ENCODE measurements at regions not wholly inside any gene's neighbourhood (a gene's known extent, or its start where the extent isn't known, plus 50 kb on each side); places are given as distances from the start of the nearest gene placed in this dataset.

GRCh38 chr1:19009126-19009881, 52.8 kb upstream of the IFFO2 start:
- H3K4me1 Mint-ChIP-seq (ENCODE audit: unreplicated experiment) = peaks cover 32% of the 10 kb centered on the region
- H3K4me3 Mint-ChIP-seq (ENCODE audit: unreplicated experiment) = no peak overlapping the region
- peak; percentile 59 for DNase-seq (ENCODE audit: extremely low spot score, unreplicated experiment)
- H3K27me3 Mint-ChIP-seq (ENCODE audit: unreplicated experiment) = no peaks in the 10 kb centered on the region
- H3K9me3 Mint-ChIP-seq (ENCODE audit: unreplicated experiment) = no peaks in the 10 kb centered on the region
- H3K36me3 Mint-ChIP-seq (ENCODE audit: unreplicated experiment) = no peaks in the 10 kb centered on the region
- H3K27ac Mint-ChIP-seq (ENCODE audit: unreplicated experiment) = no peak overlapping the region
- TF ChIP-seq, protein P1, sequence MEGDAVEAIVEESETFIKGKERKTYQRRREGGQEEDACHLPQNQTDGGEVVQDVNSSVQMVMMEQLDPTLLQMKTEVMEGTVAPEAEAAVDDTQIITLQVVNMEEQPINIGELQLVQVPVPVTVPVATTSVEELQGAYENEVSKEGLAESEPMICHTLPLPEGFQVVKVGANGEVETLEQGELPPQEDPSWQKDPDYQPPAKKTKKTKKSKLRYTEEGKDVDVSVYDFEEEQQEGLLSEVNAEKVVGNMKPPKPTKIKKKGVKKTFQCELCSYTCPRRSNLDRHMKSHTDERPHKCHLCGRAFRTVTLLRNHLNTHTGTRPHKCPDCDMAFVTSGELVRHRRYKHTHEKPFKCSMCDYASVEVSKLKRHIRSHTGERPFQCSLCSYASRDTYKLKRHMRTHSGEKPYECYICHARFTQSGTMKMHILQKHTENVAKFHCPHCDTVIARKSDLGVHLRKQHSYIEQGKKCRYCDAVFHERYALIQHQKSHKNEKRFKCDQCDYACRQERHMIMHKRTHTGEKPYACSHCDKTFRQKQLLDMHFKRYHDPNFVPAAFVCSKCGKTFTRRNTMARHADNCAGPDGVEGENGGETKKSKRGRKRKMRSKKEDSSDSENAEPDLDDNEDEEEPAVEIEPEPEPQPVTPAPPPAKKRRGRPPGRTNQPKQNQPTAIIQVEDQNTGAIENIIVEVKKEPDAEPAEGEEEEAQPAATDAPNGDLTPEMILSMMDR (IDR thresholded peaks at IDR 0.05) = no peak

DNA sequence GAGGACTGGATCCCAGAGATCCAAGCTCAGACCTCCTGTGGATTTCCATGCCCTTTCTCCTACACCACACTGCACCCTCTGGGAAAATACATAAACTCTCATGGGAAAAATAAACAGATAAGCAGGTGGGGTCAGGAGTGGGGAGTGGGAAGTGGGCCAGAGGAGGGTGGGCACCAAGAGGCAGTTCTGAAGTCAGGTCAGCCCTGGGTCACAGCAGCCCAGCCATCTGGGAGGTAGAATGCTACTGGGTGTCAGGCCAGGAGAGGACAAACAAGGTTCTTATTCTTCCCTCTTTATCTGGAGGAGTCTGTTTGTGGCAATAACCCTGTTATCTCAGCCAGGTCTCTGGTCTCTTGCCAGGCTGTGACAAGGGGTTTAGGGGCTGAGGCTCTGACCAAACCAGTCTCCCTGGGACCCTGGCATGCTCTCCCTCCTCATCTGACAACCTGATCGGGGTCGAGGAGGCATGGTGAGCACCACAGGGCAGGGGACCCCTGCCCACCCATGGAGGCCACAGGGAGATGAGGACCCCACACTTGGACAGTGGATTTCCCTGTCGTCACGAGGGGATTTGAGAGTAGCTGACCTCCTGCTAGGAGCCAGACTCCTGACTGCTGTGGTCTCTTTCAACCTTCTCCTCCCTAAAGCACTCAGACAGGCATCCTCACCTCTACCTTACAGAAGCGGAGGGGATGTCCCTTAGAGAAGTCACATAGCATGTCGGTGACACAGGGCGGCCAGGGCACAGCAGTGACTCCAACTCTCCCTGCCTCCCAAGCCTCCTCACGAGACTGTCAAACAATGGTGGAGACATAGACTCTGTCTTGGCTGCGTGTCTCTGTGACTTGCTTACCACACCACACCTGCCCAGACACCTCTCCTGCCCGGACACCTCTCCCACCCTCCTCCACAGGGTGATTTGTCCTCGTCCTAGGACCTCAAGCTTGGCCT, 51.3 kb upstream of the IFFO2 start:
- TF ChIP-seq, protein P1 (IDR thresholded peaks at IDR 0.05) = no peak
- H3K4me3 Mint-ChIP-seq (ENCODE audit: unreplicated experiment) = no peak overlapping the region
- DNase-seq (ENCODE audit: extremely low spot score, unreplicated experiment) = peak; percentile 59
- H3K27ac Mint-ChIP-seq (ENCODE audit: unreplicated experiment) = no peak overlapping the region
- peaks cover 4% of the 10 kb centered on the region for H3K27me3 Mint-ChIP-seq (ENCODE audit: unreplicated experiment)
- H3K9me3 Mint-ChIP-seq (ENCODE audit: unreplicated experiment) = peaks cover 3% of the 10 kb centered on the region
- H3K36me3 Mint-ChIP-seq (ENCODE audit: unreplicated experiment) = no peaks in the 10 kb centered on the region
- H3K4me1 Mint-ChIP-seq (ENCODE audit: unreplicated experiment) = peaks cover 32% of the 10 kb centered on the region

DNA sequence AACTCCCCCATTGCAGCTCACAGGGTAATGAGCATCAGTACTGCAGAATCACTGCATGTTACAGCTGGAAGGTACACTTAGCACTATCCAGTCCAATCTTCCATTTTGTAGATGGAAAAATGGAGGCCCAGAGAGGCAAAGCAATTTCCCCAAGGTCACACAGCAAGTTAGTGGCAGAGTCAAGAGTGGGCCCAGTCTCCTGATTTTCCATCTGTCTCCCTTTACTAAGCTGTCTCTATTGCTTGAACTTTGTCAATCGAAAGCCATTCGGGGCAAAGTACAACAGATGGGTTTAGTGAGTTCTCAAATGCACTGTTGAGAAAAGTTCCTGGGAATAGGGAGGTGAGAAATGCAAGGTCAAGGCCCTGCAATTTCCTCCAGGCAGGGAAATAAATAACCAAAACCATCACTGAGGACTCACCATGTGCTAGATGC, 50.4 kb upstream of the IFFO2 start:
- no peak overlapping the region for H3K4me3 Mint-ChIP-seq (ENCODE audit: unreplicated experiment)
- H3K27ac Mint-ChIP-seq (ENCODE audit: unreplicated experiment) = no peak overlapping the region
- TF ChIP-seq, protein P1 (IDR thresholded peaks at IDR 0.05) = no peak
- peaks cover 4% of the 10 kb centered on the region for H3K27me3 Mint-ChIP-seq (ENCODE audit: unreplicated experiment)
- H3K9me3 Mint-ChIP-seq (ENCODE audit: unreplicated experiment) = peaks cover 3% of the 10 kb centered on the region
- H3K36me3 Mint-ChIP-seq (ENCODE audit: unreplicated experiment) = no peaks in the 10 kb centered on the region
- H3K4me1 Mint-ChIP-seq (ENCODE audit: unreplicated experiment) = peaks cover 24% of the 10 kb centered on the region
- peak; percentile 15 for DNase-seq (ENCODE audit: extremely low spot score, unreplicated experiment)
